Mesenchymal stem cell (in vitro differentiated cells and primary cell): ENCODE measurements at regions not wholly inside any gene's neighbourhood (a gene's known extent, or its start where the extent isn't known, plus 50 kb on each side); places are given as distances from the start of the nearest gene placed in this dataset.

Experiments
- DNase-seq: peaks from one replicate; pipeline ENCODE4 v3.0.0-alpha.2; 2013
- H2AFZ ChIP-seq: one replicate; pipeline ENCODE4 v1.6.1; 2013; ENCODE audit warnings: low read depth, mild to moderate bottlenecking, control low read depth, inconsistent platforms, low read length, moderate library complexity
- H2AK5ac ChIP-seq: 2 replicates; pipeline ENCODE4 v1.6.1; 2013; ENCODE audit warnings: low read length, moderate library complexity, mild to moderate bottlenecking, inconsistent platforms; ENCODE audit not compliant: severe bottlenecking
- H2BK120ac ChIP-seq: one replicate; pipeline ENCODE4 v1.6.1; 2013; ENCODE audit warnings: low read depth, mild to moderate bottlenecking, inconsistent platforms, low read length, moderate library complexity
- H2BK12ac ChIP-seq, 2 experiments: one replicate each; pipeline ENCODE4 v1.6.1; 2013; ENCODE audit warnings: inconsistent platforms in 2 of 2, low read length in 2 of 2, mild to moderate bottlenecking in 2 of 2, moderate library complexity in 2 of 2, control low read depth in 1 of 2
- H2BK15ac ChIP-seq: one replicate; pipeline ENCODE4 v1.6.1; 2013; ENCODE audit warnings: mild to moderate bottlenecking, low read depth, inconsistent platforms; ENCODE audit not compliant: poor library complexity, severe bottlenecking
- H2BK5ac ChIP-seq: 2 replicates; pipeline ENCODE4 v1.6.1; 2013; ENCODE audit warnings: low read depth, mild to moderate bottlenecking, low read length, control low read depth, inconsistent platforms; ENCODE audit not compliant: poor library complexity, severe bottlenecking
- H3K14ac ChIP-seq, 2 experiments: one replicate each; pipeline ENCODE4 v1.6.1; 2013; ENCODE audit warnings: inconsistent platforms in 2 of 2, low read length in 2 of 2, control low read depth in 1 of 2, mild to moderate bottlenecking in 1 of 2, moderate library complexity in 1 of 2
- H3K18ac ChIP-seq, 2 experiments: one replicate each; pipeline ENCODE4 v1.6.1; 2013; ENCODE audit warnings: inconsistent platforms in 2 of 2, low read length in 2 of 2, control low read depth in 1 of 2, low read depth in 1 of 2, mild to moderate bottlenecking in 1 of 2
- H3K23ac ChIP-seq, 2 experiments: one replicate each; pipeline ENCODE4 v1.6.1; 2013; ENCODE audit warnings: inconsistent platforms in 2 of 2, low read length in 2 of 2, mild to moderate bottlenecking in 2 of 2, moderate library complexity in 2 of 2, control low read depth in 1 of 2
- H3K27ac ChIP-seq: 2 replicates; pipeline ENCODE4 v1.5.1; 2013; ENCODE audit warnings: mild to moderate bottlenecking, moderate library complexity, low read length, control low read depth, inconsistent platforms; ENCODE audit not compliant: poor library complexity, severe bottlenecking
- H3K27me3 ChIP-seq, 2 experiments: 2 replicates each; pipeline versions ENCODE4 v1.6.1 to v1.7.0; 2013; ENCODE audit warnings: low read length in 2 of 2, mild to moderate bottlenecking in 2 of 2, moderate library complexity in 2 of 2, control low read depth in 1 of 2, inconsistent platforms in 1 of 2; ENCODE audit not compliant: control insufficient read depth in 1 of 2, insufficient read depth in 1 of 2
- H3K36me3 ChIP-seq, 2 experiments: 2 replicates each; pipeline versions ENCODE4 v1.6.1 to v1.7.0; 2013; ENCODE audit warnings: low read length in 2 of 2, control low read depth in 1 of 2, inconsistent platforms in 1 of 2, low read depth in 1 of 2, mild to moderate bottlenecking in 1 of 2; ENCODE audit not compliant: insufficient read depth in 2 of 2, control insufficient read depth in 1 of 2
- H3K4ac ChIP-seq, 2 experiments: one replicate each; pipeline ENCODE4 v1.6.1; 2013; ENCODE audit warnings: inconsistent platforms in 2 of 2, low read length in 2 of 2, mild to moderate bottlenecking in 2 of 2, moderate library complexity in 2 of 2, control low read depth in 1 of 2, low read depth in 1 of 2
- H3K4me1 ChIP-seq: 2 replicates; pipeline ENCODE4 v1.6.1; 2013; ENCODE audit warnings: low read depth, low read length, control low read depth; ENCODE audit not compliant: control insufficient read depth, insufficient read depth
- H3K4me2 ChIP-seq: 2 replicates; pipeline ENCODE4 v1.6.1; 2013; ENCODE audit warnings: low read length, mild to moderate bottlenecking, inconsistent platforms; ENCODE audit not compliant: poor library complexity, severe bottlenecking
- H3K4me3 ChIP-seq, 2 experiments: 2 replicates each; pipeline versions ENCODE4 v1.5.1 to v1.7.0; 2013; ENCODE audit warnings: low read length in 2 of 2, mild to moderate bottlenecking in 2 of 2, control low read depth in 1 of 2, low read depth in 1 of 2; ENCODE audit not compliant: insufficient read depth in 1 of 2
- H3K79me1 ChIP-seq: replicated peaks from 2 replicates; pipeline ENCODE4 v1.6.1; 2013; ENCODE audit warnings: mild to moderate bottlenecking, control low read depth, low read length, inconsistent platforms; ENCODE audit not compliant: poor library complexity, severe bottlenecking
- H3K9ac ChIP-seq: 2 replicates; pipeline ENCODE4 v1.7.0; 2013; ENCODE audit warnings: mild to moderate bottlenecking, low read length, moderate library complexity
- H3K9me3 ChIP-seq: 2 replicates; pipeline ENCODE4 v1.7.0; 2013; ENCODE audit warnings: mild to moderate bottlenecking, low read length; ENCODE audit not compliant: control insufficient read depth
- H4K8ac ChIP-seq: one replicate; pipeline ENCODE4 v1.6.1; 2013; ENCODE audit warnings: inconsistent platforms, mild to moderate bottlenecking, low read length, moderate library complexity
- H4K91ac ChIP-seq: one replicate; pipeline ENCODE4 v1.6.1; 2013; ENCODE audit warnings: mild to moderate bottlenecking, low read length, inconsistent platforms
- WGBS: methylation state at CpG from one replicate; pipeline ENCODE4 v1.1.7; 2013; ENCODE audit warnings: mixed read lengths; 5-methylcytosine and 5-hydroxymethylcytosine counted together

DNA sequence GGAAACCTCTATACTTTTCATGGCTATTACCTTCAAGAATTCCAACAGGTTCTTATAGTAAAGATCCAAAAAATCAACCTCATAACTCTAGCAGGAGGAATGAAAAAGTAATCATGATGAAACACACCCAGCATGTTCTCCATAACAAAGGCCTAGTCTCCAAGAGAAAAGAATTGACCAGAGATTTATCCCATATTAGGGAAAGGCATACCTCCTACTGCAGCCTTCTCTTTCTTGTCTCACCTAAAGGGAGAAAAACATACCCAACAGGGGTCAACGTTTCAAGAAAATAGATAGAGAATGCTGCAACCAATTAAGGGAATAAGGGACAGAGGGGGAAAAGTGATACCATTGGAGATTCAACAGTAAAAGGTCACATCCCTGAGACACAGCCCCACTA, 262.5 kb downstream of the FRK start:
- no peak overlapping the region for H2BK12ac ChIP-seq
- DNase-seq: no peak
- WGBS: no CpG with 5 or more reads among the region's 1 CpG

GRCh38 chr6:115796829-115797228, 263.9 kb downstream of the FRK start:
- Histone ChIP-seq H3K23ac (no peak overlapping the region), H3K14ac (no peak overlapping the region), H3K79me1 (no peaks in the 10 kb centered on the region), H2AFZ (no peak overlapping the region), H3K4me1 (no peaks in the 10 kb centered on the region), H4K91ac (no peak overlapping the region), H2BK5ac (no peak overlapping the region), H3K36me3 (no peaks in the 10 kb centered on the region), H3K4ac (no peak overlapping the region), H3K18ac (no peak overlapping the region), H2BK120ac (no peak overlapping the region), H2BK15ac (no peak overlapping the region), H3K4me3 (no peak overlapping the region), H2AK5ac (no peak overlapping the region), H3K4me2 (no peak overlapping the region), H4K8ac (no peak overlapping the region), H3K27ac (no peak overlapping the region), H2BK12ac (no peak overlapping the region), H3K9me3 (no peaks in the 10 kb centered on the region), H3K27me3 (no peaks in the 10 kb centered on the region), H3K9ac (no peak overlapping the region)
- WGBS: 60% methylated on average over 1 of the region's 1 CpG
- DNase-seq: no peak

More for the DNA sequence above, 262.5 kb downstream of the FRK start:
- H3K36me3 ChIP-seq: no peaks in the 10 kb centered on the region
- no peak overlapping the region for H2AFZ ChIP-seq
- H3K79me1 ChIP-seq: no peaks in the 10 kb centered on the region
- no peak overlapping the region for H4K91ac ChIP-seq
- no peak overlapping the region for H2BK120ac ChIP-seq
- no peak overlapping the region for H4K8ac ChIP-seq
- no peak overlapping the region for H3K4me2 ChIP-seq
- no peaks in the 10 kb centered on the region for H3K4me1 ChIP-seq
- H2BK5ac ChIP-seq: no peak overlapping the region
- H3K9me3 ChIP-seq: no peaks in the 10 kb centered on the region
- no peaks in the 10 kb centered on the region for H3K27me3 ChIP-seq
- H2AK5ac ChIP-seq: no peak overlapping the region
- H3K9ac ChIP-seq: no peak overlapping the region
- no peak overlapping the region for H2BK15ac ChIP-seq
- H3K4me3 ChIP-seq: no peak overlapping the region
- no peak overlapping the region for H3K14ac ChIP-seq
- H3K27ac ChIP-seq: no peak overlapping the region
- no peak overlapping the region for H3K23ac ChIP-seq
- H3K18ac ChIP-seq: no peak overlapping the region
- no peak overlapping the region for H3K4ac ChIP-seq

- no peaks in the 10 kb centered on the region for H3K36me3 ChIP-seq
- no peaks in the 10 kb centered on the region for H3K9me3 ChIP-seq
- H3K4me3 ChIP-seq: no peak overlapping the region
- H4K91ac ChIP-seq: no peak overlapping the region
- H2BK12ac ChIP-seq: no peak overlapping the region
- H2BK120ac ChIP-seq: no peak overlapping the region
- no peak overlapping the region for H2BK15ac ChIP-seq
- H2AFZ ChIP-seq: no peak overlapping the region
- no peak overlapping the region for H3K27ac ChIP-seq
- no peak overlapping the region for H2BK5ac ChIP-seq
- no peaks in the 10 kb centered on the region for H3K4me1 ChIP-seq
- H3K18ac ChIP-seq: no peak overlapping the region
- no peaks in the 10 kb centered on the region for H3K27me3 ChIP-seq
- no peak overlapping the region for H3K23ac ChIP-seq
- H3K4ac ChIP-seq: no peak overlapping the region
- no peak overlapping the region for H3K14ac ChIP-seq
- no peaks in the 10 kb centered on the region for H3K79me1 ChIP-seq
- no peak for DNase-seq
- no peak overlapping the region for H3K9ac ChIP-seq
- 94% methylated on average over 1 of the region's 2 CpGs for WGBS
- no peak overlapping the region for H3K4me2 ChIP-seq
- no peak overlapping the region for H2AK5ac ChIP-seq
- H4K8ac ChIP-seq: no peak overlapping the region
These were observed 264.6 kb downstream of the FRK start for GRCh38 chr6:115796061-115796460.

DNA sequence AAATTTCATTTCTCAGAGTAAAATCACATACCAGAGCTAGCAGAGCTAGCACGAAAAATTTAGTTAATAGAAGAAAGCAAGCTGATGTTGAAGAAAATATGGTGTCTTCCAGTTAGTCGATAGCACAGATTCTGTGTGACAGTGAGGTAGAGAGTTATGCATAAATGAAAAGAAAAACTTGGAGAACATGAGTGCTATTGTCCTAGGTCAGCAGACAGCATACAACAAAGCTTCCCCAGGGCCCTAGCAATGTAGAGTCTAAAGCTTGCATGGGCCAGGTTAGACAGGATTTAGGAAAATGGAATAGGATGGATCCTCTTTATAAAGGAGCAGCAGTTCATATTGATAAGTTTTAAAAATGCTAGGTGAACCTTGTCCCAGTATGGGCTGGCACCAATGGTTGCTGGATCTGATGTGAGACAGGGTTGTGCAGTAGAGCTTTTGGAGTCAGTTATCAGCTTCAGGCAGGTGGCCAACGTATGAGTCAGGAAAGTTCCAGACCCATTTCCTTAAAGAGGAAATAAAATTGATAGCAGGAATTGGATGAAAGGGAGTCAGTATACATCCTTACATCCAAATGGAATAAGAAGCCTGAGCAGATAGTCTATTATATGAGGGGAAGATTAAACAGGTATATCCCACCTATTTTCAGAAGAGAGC, 277.2 kb downstream of the FRK start:
- Histone ChIP-seq H2BK15ac (no peak overlapping the region), H2BK12ac (no peak overlapping the region), H3K36me3 (no peaks in the 10 kb centered on the region), H2AK5ac (no peak overlapping the region), H3K9ac (no peak overlapping the region), H2BK5ac (no peak overlapping the region), H3K4ac (no peak overlapping the region), H3K4me3 (no peak overlapping the region), H4K91ac (no peak overlapping the region), H4K8ac (no peak overlapping the region), H2AFZ (no peak overlapping the region), H3K4me1 (no peaks in the 10 kb centered on the region), H2BK120ac (no peak overlapping the region), H3K27me3 (no peaks in the 10 kb centered on the region), H3K18ac (no peak overlapping the region), H3K4me2 (no peak overlapping the region), H3K23ac (no peak overlapping the region), H3K27ac (no peak overlapping the region), H3K9me3 (no peaks in the 10 kb centered on the region), H3K14ac (no peak overlapping the region), H3K79me1 (no peaks in the 10 kb centered on the region)
- DNase-seq: no peak
- WGBS: 66% methylated on average over 3 of the region's 3 CpGs
